ENCODE measurements at regions not wholly inside any gene's neighbourhood (a gene's known extent, or its start where the extent isn't known, plus 50 kb on each side); places are given as distances from the start of the nearest gene placed in this dataset.

DNA sequence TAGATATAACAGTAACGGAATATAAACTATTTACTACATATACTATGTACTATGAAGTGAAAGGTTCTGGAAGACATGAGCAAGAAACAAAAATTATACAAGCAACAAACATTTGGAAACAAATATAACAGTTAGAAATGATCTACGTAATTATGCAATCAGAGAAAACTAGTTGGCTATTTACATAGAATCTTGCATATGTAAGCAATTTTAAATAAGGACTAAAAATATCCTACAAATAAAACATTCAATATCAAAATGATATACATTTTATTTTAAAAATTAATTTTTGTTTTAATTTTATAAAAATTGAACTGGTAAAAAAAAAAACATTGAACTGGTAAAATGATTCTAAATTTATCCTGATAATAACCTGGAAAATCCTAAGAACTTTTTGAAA lies 642.5 kb upstream of the PCDH10 start:
- H3K4me3 ChIP-seq (replicated peaks; ENCODE audit: low read depth, low read length) = no peak overlapping the region
- TF ChIP-seq, protein P1, sequence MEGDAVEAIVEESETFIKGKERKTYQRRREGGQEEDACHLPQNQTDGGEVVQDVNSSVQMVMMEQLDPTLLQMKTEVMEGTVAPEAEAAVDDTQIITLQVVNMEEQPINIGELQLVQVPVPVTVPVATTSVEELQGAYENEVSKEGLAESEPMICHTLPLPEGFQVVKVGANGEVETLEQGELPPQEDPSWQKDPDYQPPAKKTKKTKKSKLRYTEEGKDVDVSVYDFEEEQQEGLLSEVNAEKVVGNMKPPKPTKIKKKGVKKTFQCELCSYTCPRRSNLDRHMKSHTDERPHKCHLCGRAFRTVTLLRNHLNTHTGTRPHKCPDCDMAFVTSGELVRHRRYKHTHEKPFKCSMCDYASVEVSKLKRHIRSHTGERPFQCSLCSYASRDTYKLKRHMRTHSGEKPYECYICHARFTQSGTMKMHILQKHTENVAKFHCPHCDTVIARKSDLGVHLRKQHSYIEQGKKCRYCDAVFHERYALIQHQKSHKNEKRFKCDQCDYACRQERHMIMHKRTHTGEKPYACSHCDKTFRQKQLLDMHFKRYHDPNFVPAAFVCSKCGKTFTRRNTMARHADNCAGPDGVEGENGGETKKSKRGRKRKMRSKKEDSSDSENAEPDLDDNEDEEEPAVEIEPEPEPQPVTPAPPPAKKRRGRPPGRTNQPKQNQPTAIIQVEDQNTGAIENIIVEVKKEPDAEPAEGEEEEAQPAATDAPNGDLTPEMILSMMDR (IDR thresholded peaks at IDR 0.05; ENCODE audit: low read length, missing control alignments) = no peak
- DNase-seq (ENCODE audit: low read depth) = no peak

DNA sequence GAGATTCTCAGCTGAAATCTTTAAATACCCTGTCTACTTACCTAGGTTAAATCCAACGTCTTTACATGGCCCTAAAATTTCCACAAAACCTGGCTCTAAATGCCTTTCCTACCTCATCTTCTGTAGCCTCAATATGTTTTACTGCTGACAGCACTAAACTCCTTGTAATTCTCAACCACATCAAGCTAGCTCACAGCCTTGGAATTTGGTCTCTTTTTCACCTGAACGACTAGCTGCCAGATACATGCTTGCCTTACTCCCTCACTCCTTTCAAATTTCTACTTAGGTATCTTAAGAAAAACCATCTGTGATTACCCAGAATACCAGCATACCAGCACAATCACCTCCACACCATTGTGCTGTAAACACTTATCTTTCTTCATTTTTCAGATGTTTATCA lies 635.6 kb upstream of the PCDH10 start:
- DNase-seq (ENCODE audit: low read depth) = no peak
- TF ChIP-seq, protein P1 (IDR thresholded peaks at IDR 0.05; ENCODE audit: low read length, missing control alignments) = no peak
- no peak overlapping the region for H3K4me3 ChIP-seq (replicated peaks; ENCODE audit: low read depth, low read length)

GRCh38 chr4:132526652-132527051 lies 622.4 kb upstream of the PCDH10 start:
- H3K4me3 ChIP-seq (replicated peaks; ENCODE audit: low read depth, low read length) = no peak overlapping the region
- TF ChIP-seq, protein P1 (IDR thresholded peaks at IDR 0.05; ENCODE audit: low read length, missing control alignments) = no peak
- DNase-seq (ENCODE audit: low read depth) = no peak

DNA sequence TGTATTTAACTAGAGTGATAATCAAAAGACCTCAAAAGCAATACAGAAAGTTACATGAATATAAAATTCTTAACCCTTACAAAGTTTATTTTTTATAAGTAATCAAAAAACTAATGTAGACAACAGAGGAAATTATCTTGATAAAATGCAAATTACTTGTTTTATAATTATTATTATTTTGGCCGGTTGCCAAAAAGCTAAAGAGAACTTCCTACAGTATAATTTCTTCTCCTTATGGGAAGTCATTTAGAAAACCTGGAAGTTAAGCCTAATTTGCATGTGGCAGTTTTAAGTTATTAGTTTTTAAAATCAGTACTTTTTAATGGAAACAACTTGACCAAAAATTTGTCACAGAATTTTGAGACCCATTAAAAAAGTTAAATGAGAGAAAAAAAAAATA lies 621.3 kb upstream of the PCDH10 start:
- TF ChIP-seq, protein P1 (IDR thresholded peaks at IDR 0.05; ENCODE audit: low read length, missing control alignments) = no peak
- H3K4me3 ChIP-seq (replicated peaks; ENCODE audit: low read depth, low read length) = no peak overlapping the region
- no peak for DNase-seq (ENCODE audit: low read depth)

GRCh38 chr4:132530861-132531260 lies 618.2 kb upstream of the PCDH10 start:
- TF ChIP-seq, protein P1 (IDR thresholded peaks at IDR 0.05; ENCODE audit: low read length, missing control alignments) = no peak
- H3K4me3 ChIP-seq (replicated peaks; ENCODE audit: low read depth, low read length) = no peak overlapping the region
- DNase-seq (ENCODE audit: low read depth) = peak; percentile 1

DNA sequence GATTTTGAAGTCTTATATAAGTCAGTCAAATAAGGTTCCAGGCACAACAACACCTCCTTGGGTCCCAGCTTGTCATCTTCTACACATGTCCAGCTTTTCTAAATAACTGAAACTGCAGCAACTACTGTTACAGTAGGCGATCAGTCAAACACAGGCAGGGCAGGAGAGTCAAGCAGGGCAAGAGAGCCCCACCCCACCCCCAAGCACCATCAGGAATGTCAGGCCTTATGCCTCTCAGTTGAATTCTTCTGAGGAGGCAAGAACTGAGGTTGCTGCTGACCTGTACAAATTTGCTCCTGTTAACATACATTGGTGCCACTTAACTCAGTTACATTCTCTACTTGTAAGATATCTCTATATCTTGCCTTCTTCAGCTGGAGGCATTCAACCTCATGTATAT lies 608.8 kb upstream of the PCDH10 start:
- no peak overlapping the region for H3K4me3 ChIP-seq (replicated peaks; ENCODE audit: low read depth, low read length)
- TF ChIP-seq, protein P1 (IDR thresholded peaks at IDR 0.05; ENCODE audit: low read length, missing control alignments) = no peak
- no peak for DNase-seq (ENCODE audit: low read depth)

DNA sequence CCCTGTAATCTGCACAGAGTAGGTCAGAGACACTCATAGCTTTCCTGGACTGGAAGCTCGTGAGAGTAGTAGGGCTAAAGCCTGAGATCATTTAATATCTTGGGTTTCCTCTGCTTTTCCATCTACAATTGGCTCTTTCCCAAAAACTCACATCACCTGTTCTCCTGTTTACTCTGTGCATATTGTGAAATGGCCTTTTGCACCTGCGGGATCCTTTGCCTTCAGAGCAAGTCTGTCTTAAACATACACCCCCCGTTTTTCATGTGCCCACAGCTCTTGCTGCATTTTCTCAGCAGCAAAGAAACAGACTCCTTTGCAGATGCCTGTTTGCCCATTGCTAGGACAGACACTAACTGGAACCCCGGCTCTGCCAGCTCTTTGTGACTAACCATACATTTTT lies 608.3 kb upstream of the PCDH10 start:
- H3K4me3 ChIP-seq (replicated peaks; ENCODE audit: low read depth, low read length) = no peak overlapping the region
- DNase-seq (ENCODE audit: low read depth) = no peak
- TF ChIP-seq, protein P1 (IDR thresholded peaks at IDR 0.05; ENCODE audit: low read length, missing control alignments) = no peak
